ENCODE measurements at regions not wholly inside any gene's neighbourhood (a gene's known extent, or its start where the extent isn't known, plus 50 kb on each side); places are given as distances from the start of the nearest gene placed in this dataset.

GRCh38 chr9:88215196-88216125 lies 77.2 kb upstream of the SPATA31C2 start:
- no peak overlapping the region for H3K9ac ChIP-seq (ENCODE audit: low read depth in 1 of 2, low read length in 2 of 2)
- DNase-seq (ENCODE audit: low spot score) = no peak
- peaks cover 0 to 3% (median 0%) of the 10 kb centered on the region in 4 donors for H3K27me3 ChIP-seq (ENCODE audit: control insufficient read depth in 4 of 4, insufficient read depth in 4 of 4, low read length in 3 of 4)
- H3K36me3 ChIP-seq (ENCODE audit: control insufficient read depth in 4 of 4, insufficient read depth in 3 of 4, low read depth in 1 of 4, low read length in 3 of 4) = no peaks in the 10 kb centered on the region
- WGBS = 61% methylated on average over 10 of the region's 10 CpGs
- H3K9me3 ChIP-seq (ENCODE audit: control insufficient read depth in 4 of 4, low read length in 3 of 4) = no peaks in the 10 kb centered on the region
- no peak for TF ChIP-seq SP1 (IDR thresholded peaks at IDR 0.05)
- no peak for TF ChIP-seq EGR1 (IDR thresholded peaks at IDR 0.05; ENCODE audit: low read depth in 2 of 2)
- no peak for TF ChIP-seq HNF4G (IDR thresholded peaks at IDR 0.05)
- no peak for TF ChIP-seq FOXA2 (IDR thresholded peaks at IDR 0.05)
- TF ChIP-seq HNF4A (conservative IDR thresholded peaks at IDR 0.05) = no peak
- TF ChIP-seq TAF1 (conservative IDR thresholded peaks at IDR 0.05) = no peak
- TF ChIP-seq REST (IDR thresholded peaks at IDR 0.05) = no peak
- no peak for TF ChIP-seq YY1 (IDR thresholded peaks at IDR 0.05)
- TF ChIP-seq MAX (IDR thresholded peaks at IDR 0.05) = no peak
- no peak for TF ChIP-seq FOXA1 (IDR thresholded peaks at IDR 0.05)
- no peak for TF ChIP-seq RXRA (IDR thresholded peaks at IDR 0.05)
- no peak for TF ChIP-seq NR2F2 (IDR thresholded peaks at IDR 0.05)
- no peak overlapping the region for H3K27ac ChIP-seq (ENCODE audit: low read depth in 1 of 2, low read length in 2 of 2)
- no peaks in the 10 kb centered on the region for H3K4me1 ChIP-seq (ENCODE audit: control insufficient read depth in 4 of 4, insufficient read depth in 4 of 4, low read length in 3 of 4)
- no peak overlapping the region for H3K4me3 ChIP-seq (ENCODE audit: low read depth in 1 of 3, low read length in 3 of 3)

- Histone ChIP-seq H3K9me3 (ENCODE audit: control insufficient read depth in 4 of 4, low read length in 3 of 4) (no peaks in the 10 kb centered on the region), H3K27ac (ENCODE audit: low read depth in 1 of 2, low read length in 2 of 2) (no peak overlapping the region), H3K4me1 (ENCODE audit: control insufficient read depth in 4 of 4, insufficient read depth in 4 of 4, low read length in 3 of 4) (peaks cover 0 to 3% (median 0%) of the 10 kb centered on the region in 4 donors), H3K9ac (ENCODE audit: low read depth in 1 of 2, low read length in 2 of 2) (no peak overlapping the region), H3K36me3 (ENCODE audit: control insufficient read depth in 4 of 4, insufficient read depth in 3 of 4, low read depth in 1 of 4, low read length in 3 of 4) (no peaks in the 10 kb centered on the region), H3K27me3 (ENCODE audit: control insufficient read depth in 4 of 4, insufficient read depth in 4 of 4, low read length in 3 of 4) (no peaks in the 10 kb centered on the region), H3K4me3 (ENCODE audit: low read depth in 1 of 3, low read length in 3 of 3) (no peak overlapping the region)
- 84% methylated on average over 8 of the region's 8 CpGs for WGBS
- no peak for DNase-seq (ENCODE audit: low spot score)
- TF ChIP-seq ZBTB33 (IDR thresholded peaks at IDR 0.05) (no peak), SP1 (IDR thresholded peaks at IDR 0.05) (no peak), FOXA2 (IDR thresholded peaks at IDR 0.05) (no peak), NR2F2 (IDR thresholded peaks at IDR 0.05) (no peak), RXRA (IDR thresholded peaks at IDR 0.05) (no peak), HNF4G (IDR thresholded peaks at IDR 0.05) (no peak), FOXA1 (IDR thresholded peaks at IDR 0.05) (no peak), JUND (IDR thresholded peaks at IDR 0.05) (no peak), EGR1 (IDR thresholded peaks at IDR 0.05; ENCODE audit: low read depth in 2 of 2) (no peak), YY1 (IDR thresholded peaks at IDR 0.05) (no peak), MAX (IDR thresholded peaks at IDR 0.05) (no peak), GABPA (IDR thresholded peaks at IDR 0.05 in 1 of 2, conservative IDR thresholded peaks at IDR 0.05 in 1 of 2) (no peak), ATF3 (IDR thresholded peaks at IDR 0.05) (no peak)
These were observed 64.0 kb upstream of the SPATA31C2 start for GRCh38 chr9:88202321-88202720.
